ENCODE measurements at regions not wholly inside any gene's neighbourhood (a gene's known extent, or its start where the extent isn't known, plus 50 kb on each side); places are given as distances from the start of the nearest gene placed in this dataset.
"Not testable (repeated sequence)": the region's sequence is repeated elsewhere in the genome, so short reads cannot be mapped to it uniquely, and the experiment has no call there.

GRCh38 chr4:131302108-131302507 lies 1847.0 kb upstream of the PCDH10 start:
- peak; percentile 10 for DNase-seq (ENCODE audit: low read depth, low spot score)

DNA sequence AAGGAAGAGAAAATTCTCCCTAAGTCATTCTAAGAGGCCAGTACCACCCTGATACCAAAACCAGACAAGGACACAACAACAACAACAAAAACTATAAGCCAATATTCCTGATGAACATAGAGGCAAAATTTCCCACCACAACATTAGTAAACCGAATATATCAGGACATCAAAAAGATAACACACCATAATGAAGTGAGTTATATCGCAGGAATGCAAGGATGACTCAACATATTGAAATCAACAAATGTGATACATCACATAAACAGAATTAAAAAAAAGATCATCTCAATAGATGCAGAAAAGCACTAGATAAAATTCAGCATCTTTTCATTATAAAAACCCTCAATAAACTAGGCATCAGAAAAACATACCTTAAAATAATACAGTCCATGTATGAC lies 1844.4 kb upstream of the PCDH10 start:
- DNase-seq (ENCODE audit: low read depth, low spot score), result no peak

GRCh38 chr4:131309628-131310027 lies 1839.5 kb upstream of the PCDH10 start:
- no peak for DNase-seq (ENCODE audit: low read depth, low spot score)

DNA sequence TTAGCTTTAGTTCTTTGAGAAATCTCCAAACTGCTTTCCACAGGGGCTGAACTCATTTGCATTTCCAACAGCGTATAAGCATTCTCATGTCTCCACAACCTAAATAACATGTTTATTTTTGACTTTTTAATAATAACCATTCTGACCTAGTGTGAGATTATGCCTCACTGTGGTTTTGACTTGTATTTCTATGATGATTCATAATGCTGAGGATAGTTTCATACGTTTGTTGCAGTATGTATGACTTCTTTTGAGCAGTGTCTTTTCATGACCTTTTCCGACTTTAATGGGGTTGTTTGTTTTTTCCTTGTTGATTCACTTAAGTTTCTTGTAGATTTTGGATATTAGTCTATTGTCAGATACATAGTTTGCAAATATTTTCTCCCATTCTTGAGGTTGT lies 1833.0 kb upstream of the PCDH10 start:
- DNase-seq (ENCODE audit: low read depth, low spot score), result no peak

- no peak for DNase-seq (ENCODE audit: low read depth, low spot score)
Observed at GRCh38 chr4:131337936-131338335, 1811.2 kb upstream of the PCDH10 start.

DNA sequence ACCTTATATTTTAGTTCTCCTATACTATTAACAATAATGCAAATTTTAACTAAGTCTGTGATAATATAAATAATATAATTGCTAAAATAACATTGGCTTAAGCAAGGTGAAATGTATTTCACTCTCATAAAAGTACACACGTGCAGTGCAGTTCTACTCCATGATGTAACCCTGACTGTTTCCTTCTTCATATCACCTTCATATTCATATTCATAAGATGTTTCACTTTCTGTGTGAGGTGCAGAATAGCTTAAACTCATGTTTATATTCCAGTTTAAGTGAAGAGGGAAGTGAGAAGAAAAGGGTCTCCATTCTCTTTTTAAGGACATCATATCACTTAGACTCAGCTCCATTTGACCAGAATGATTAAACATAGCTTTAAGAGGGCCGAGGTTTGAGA lies 1810.0 kb upstream of the PCDH10 start:
- DNase-seq (ENCODE audit: low read depth, low spot score), result no peak

DNA sequence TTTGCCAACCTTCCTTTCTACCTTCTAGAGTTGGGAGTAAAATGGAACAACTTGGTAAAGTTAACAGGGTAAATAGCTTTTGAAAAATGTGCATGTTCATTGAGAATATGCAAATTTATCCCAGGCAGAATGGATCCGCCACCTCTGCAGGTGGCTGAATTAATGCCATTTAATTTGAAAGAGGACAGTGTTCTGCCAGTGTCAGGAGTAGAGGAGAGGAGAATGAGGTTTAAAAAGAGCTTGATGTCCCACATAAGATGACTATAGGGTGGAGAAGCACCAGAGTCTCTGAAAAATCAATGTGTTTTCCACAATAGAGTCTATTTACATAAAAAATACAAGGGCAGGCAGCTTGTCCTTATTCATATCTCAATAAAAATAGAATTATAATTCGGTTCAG lies 1804.3 kb upstream of the PCDH10 start:
- no peak for DNase-seq (ENCODE audit: low read depth, low spot score)

- no peak for DNase-seq (ENCODE audit: low read depth, low spot score)
Observed at GRCh38 chr4:131347816-131348215, 1801.3 kb upstream of the PCDH10 start.

DNA sequence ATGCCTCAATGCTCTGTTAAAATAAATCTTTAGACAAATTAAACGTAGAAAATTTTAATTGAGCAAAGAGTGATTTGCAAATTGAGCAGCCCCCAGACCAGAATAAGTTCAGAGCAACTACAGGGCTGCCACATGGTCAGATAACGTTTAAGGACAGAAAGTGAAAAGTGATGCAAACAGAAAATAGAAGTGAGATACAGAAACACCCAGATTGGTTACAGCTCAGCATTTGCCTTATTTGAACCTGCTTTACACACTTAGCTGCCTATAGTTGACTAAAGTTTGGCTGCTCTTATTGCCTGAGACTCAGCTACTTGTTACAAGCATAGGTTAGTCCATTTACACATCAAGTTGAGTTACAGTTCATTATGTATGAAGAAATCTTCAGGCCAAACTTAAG lies 1800.8 kb upstream of the PCDH10 start:
- no peak for DNase-seq (ENCODE audit: low read depth, low spot score)

- not testable (repeated sequence) for DNase-seq (ENCODE audit: low read depth, low spot score)
Observed at GRCh38 chr4:131352371-131352770, 1796.7 kb upstream of the PCDH10 start.

DNA sequence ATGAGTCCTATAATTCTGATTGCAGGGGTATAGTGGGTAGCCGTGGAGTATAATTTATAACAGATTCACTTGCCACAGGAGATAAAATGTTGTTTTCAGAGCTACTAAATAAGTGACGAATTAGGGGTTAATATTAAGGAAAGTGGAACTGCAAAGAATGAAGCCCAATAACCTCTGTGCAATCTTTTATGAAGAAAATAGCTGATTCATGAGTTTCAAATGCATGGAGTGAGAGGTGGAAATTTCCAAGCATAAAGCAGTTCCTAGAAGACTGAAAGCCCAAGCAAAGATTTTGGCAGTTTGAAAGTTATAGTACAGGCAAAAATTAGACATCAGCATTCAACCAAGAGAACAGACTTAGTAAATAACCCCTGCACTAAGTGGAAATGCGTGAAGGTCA lies 1782.4 kb upstream of the PCDH10 start:
- no peak for DNase-seq (ENCODE audit: low read depth, low spot score)

- DNase-seq (ENCODE audit: low read depth, low spot score), result no peak
Observed at GRCh38 chr4:131367441-131367840, 1781.7 kb upstream of the PCDH10 start.

- DNase-seq (ENCODE audit: low read depth, low spot score), result no peak
Observed at GRCh38 chr4:131370846-131371245, 1778.2 kb upstream of the PCDH10 start.

GRCh38 chr4:131381055-131381454 lies 1768.0 kb upstream of the PCDH10 start:
- no peak for DNase-seq (ENCODE audit: low read depth, low spot score)

DNA sequence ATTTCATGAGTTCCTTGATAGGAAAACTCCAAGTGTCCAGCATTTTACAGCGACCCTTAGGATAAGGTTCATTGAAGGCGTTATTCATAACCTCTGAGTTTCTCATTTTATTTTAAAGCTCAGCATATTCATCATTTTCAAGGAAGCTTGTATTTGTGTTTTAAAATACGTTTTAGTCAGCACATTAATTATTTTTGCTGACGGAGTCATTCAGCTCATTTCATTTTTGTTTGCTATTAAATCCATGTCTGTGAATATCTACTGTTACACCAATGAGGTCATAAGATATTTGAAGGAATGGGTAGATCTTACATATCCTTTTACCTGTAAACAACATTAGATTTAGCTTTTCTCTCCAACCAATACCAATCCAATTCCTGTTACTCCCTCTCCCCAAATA lies 1766.3 kb upstream of the PCDH10 start:
- no peak for DNase-seq (ENCODE audit: low read depth, low spot score)

DNA sequence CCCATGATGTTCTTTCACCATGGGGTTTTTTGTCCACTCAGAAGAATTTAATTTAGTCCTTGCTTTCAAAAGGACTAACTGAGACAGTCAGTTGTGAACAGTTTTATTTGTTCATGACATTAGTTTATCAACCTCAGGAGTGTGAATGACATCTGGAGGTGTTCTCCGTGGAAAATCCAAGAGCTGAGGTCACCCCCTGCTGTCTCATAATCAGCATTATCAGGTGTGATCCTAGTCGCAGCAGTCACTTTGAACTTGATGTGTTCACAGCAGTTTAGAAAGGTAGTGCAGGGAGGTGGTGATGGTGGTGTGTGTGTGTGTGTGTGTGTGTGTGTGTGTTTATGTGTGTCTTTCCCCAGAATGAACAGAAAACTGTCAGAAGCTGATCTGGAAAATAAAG lies 1760.8 kb upstream of the PCDH10 start:
- no peak for DNase-seq (ENCODE audit: low read depth, low spot score)

DNA sequence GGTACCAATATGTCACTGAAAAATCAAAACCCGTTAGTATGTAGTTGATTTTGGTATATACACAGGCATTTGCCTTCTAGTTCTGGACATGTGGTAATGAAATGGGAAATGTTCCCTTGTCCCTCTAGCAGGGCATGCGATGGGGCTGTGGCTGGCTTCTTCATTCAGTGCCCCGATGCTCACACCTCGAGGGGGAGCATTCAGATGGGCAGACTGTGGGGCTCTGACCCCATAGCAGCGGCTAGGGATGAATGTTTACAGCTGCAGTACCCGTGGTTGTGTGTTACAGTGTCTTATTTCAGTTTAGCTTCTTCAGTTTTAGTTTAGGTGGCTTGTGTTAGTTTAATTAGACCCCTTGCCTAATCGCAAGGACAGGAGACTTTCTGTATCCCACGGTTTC lies 1741.0 kb upstream of the PCDH10 start:
- no peak for DNase-seq (ENCODE audit: low read depth, low spot score)

- no peak for DNase-seq (ENCODE audit: low read depth, low spot score)
Observed at GRCh38 chr4:131411393-131411792, 1737.7 kb upstream of the PCDH10 start.

DNA sequence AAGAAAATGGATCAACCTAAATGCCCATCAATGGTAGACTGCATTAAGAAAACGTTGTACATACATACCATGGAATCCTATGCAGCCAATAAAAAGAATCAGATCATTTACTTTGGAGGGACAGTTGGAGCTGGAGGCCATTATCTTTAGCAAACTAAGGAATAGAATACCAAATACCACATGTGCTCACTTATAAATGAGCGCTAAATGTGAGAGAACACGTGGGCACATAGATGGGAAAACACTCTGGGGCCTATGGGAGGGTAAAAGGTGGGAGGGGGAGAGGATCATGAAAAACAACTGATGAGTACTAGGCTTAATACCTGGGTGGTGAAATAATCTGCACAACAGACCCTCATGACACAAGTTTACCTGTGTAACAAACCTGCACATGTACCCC lies 1729.9 kb upstream of the PCDH10 start:
- DNase-seq (ENCODE audit: low read depth, low spot score), result no peak

GRCh38 chr4:131426023-131426758 lies 1722.9 kb upstream of the PCDH10 start:
- no peak for DNase-seq (ENCODE audit: low read depth, low spot score)

GRCh38 chr4:131427000-131427399 lies 1722.1 kb upstream of the PCDH10 start:
- no peak for DNase-seq (ENCODE audit: low read depth, low spot score)

GRCh38 chr4:131430302-131430701 lies 1718.8 kb upstream of the PCDH10 start:
- peak; percentile 11 for DNase-seq (ENCODE audit: low read depth, low spot score)

GRCh38 chr4:131441004-131441688 lies 1707.9 kb upstream of the PCDH10 start:
- DNase-seq (ENCODE audit: low read depth, low spot score), result no peak

All from ELF-1 (cell line).